K562 (cell line): ENCODE measurements at regions not wholly inside any gene's neighbourhood (a gene's known extent, or its start where the extent isn't known, plus 50 kb on each side); places are given as distances from the start of the nearest gene placed in this dataset.

Experiments used
- NKRF ChIP-seq: fragments of 450-650 bp; IDR thresholded peaks from 2 replicates; pipeline ENCODE4 v1.6.1; 2016; ENCODE audit warnings: borderline replicate concordance
- ZNF124 ChIP-seq: sonication (generic); formaldehyde crosslinking; IDR thresholded peaks from 2 replicates; pipeline ENCODE4 v1.8.1; 2022; ENCODE audit warnings: missing genetic modification reagents
- ZNF318 ChIP-seq, 2 experiments: fragments of 450-650 bp; IDR thresholded peaks; 2 replicates each; pipeline ENCODE4 v1.6.1; 2016; ENCODE audit warnings: mild to moderate bottlenecking in 2 of 2, borderline replicate concordance in 1 of 2, low read depth in 1 of 2, moderate library complexity in 1 of 2

GRCh38 chr18:30277676-30278075, 764.9 kb downstream of the DSC3 start (continued):
- TF ChIP-seq ZNF318 (IDR thresholded peaks at IDR 0.05; ENCODE audit: borderline replicate concordance in 1 of 2, low read depth in 1 of 2) (no peak), ZNF124 (no peak), NKRF (no peak)
